TTC549 (cell line): ENCODE measurements at regions not wholly inside any gene's neighbourhood (a gene's known extent, or its start where the extent isn't known, plus 50 kb on each side); places are given as distances from the start of the nearest gene placed in this dataset.
"Not testable (repeated sequence)": the region's sequence is repeated elsewhere in the genome, so short reads cannot be mapped to it uniquely, and the experiment has no call there.

Experiments used
- FAIRE-seq: peaks from 2 replicates; lab custom pipeline; 2012; peaks lifted over from hg19 to GRCh38; lab: Jason Lieb, UNC

DNA sequence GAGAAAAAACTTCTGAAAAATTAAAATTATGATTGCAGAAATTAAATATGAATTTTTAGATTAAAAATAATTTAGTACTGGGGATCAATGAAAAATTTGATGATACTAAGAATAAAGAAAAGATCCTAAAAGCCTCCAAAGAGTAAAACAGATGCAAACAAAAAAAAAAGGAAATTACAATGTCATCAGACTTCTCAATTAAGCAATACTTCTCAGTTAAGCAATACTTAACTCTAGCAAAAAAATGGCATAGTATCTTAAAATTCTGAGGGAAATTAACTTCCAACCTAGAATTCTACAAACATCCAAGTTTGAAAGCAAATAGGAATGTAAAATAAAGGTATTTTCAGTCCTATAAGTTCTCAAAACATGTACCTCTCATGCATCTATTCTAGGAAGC is 141.2 kb upstream of the INTU start:
- FAIRE-seq, result no peak

- FAIRE-seq, result not testable (repeated sequence)
These were observed 135.9 kb upstream of the INTU start for GRCh38 chr4:127496875-127497274.

DNA sequence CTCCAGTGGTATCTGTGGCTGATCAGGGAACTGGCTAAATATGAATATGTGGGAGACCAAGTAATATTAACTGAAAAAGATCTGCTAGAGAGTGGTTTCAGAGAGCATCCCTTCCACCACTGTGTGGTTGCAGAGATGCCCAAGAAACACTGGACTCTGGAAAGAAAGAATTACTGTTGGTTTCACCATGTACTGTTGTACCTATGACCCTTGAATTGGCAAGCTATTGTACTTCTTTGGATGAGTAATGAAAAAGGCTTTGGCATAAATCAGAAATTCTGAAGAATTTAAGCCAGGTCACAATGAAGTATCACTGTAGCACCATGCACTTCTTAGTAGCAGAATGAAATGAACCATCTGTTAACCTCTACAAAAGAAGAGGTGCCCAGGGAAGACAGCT is 134.4 kb upstream of the INTU start:
- FAIRE-seq, result no peak

GRCh38 chr4:127500242-127500641 is 132.5 kb upstream of the INTU start:
- FAIRE-seq, result no peak

GRCh38 chr4:127501103-127501502 is 131.7 kb upstream of the INTU start:
- no peak for FAIRE-seq

GRCh38 chr4:127503111-127503510 is 129.6 kb upstream of the INTU start:
- FAIRE-seq, result no peak

DNA sequence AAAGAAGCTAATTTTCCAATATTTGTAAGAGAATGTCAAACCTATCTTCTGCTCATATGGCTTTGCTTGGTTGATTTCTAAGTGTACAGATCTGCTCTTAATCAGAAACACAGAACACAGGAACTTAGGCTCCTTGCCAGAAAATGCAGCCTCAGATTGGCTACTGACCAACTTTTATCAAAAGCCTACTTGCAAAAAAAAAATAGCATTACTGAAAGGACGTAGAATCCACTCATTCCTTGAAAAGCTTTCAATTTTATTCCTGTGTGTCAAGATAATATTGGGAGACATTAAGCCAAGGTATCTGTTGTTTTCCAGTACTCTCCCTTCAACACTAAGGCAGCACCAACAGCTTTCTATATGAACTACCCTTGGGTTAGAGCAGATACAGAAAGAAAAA is 127.6 kb upstream of the INTU start:
- no peak for FAIRE-seq

DNA sequence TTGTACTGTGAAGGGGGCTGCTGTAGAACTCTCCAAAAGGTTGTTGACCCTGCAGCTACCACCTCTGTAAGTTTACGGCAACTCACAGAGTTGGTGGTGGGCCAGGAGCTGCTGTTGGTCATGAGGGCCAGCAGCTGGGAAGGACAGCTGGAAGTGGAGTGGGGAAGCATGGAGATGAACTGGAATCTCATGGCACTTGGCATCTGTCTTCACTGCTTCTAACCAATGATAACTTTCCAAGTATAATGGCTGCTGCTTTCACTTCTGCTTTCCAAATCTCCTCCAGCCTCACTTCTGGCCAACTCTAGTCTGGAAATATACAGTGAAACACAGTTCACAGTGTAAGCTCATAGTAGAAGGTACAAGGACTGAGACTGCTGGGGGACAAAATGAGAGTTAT is 126.5 kb upstream of the INTU start:
- FAIRE-seq, result no peak

DNA sequence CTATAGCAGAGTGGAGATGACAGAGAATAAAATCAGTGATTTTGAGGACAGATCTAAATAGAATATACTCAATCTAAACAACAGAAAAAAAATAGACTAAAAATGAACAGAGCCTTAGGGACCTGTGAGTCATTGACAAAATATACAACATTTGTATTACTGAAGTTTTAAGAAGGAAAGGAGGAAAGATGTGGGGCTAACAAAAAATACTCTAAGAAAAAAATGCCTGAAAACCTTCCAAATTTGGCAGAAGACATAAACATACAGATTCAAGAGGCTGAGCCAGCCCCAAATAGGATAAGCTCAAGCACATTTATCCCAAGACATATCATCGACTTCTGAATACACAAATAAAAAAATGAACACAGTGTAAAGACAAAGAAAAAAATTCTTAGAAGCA is 123.6 kb upstream of the INTU start:
- no peak for FAIRE-seq

DNA sequence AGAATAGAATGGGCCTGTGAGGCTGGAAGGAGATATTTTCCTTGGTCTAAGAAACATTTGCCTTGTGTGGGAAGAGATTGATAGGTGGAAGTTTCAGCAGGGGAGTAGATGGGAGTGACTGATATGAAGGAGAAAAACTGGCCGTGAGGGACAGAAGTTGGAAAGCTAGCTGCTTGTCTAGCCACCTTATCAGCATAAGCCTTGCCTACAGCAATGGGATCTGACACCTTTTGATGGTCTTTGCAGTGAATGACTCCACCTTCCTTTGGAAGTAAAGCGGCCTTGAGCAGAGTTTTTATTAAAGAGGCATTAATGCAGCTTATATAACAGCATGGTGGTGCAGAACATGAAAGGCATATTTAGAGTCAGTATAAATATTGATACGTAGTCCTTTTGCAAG is 120.1 kb upstream of the INTU start:
- FAIRE-seq, result not testable (repeated sequence)

GRCh38 chr4:127515259-127515658 is 117.5 kb upstream of the INTU start:
- FAIRE-seq, result not testable (repeated sequence)

DNA sequence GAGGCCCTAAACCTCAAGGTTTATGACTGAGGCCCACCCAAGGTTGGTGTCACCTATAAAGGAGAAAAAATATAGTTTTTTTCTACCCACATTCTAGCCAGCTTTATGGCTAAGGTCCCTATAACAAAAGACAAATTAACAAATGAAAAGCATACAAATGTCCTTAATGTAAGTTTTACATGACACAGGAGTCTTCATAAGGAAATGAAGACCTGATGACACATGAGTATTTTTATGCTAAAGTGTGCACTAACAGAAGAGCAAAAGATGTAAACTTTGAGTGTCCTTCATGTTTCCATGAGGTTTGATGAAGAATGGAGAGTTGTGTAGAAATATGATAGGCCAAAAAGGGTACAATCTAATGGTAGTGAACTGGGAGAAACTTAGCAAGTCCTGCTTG is 114.7 kb upstream of the INTU start:
- FAIRE-seq, result no peak

DNA sequence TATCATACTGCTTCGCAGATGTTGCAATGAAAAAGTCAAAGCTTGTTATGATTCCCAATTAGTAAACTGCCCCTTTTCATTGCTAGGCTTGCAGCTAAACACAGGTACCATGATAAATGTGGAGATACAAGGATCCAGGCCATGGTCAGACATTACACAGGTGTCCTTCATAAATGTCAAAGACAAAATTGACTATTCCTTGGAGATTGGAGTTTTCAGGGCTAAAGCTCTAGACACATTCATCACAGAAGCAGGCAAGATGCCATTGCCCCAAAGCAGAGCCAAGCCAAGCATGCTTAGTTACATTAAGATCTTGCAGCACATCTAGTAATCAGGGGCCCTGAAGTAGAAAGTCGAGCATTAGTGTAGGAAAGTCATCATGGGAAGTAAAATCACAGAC is 111.3 kb upstream of the INTU start:
- no peak for FAIRE-seq

DNA sequence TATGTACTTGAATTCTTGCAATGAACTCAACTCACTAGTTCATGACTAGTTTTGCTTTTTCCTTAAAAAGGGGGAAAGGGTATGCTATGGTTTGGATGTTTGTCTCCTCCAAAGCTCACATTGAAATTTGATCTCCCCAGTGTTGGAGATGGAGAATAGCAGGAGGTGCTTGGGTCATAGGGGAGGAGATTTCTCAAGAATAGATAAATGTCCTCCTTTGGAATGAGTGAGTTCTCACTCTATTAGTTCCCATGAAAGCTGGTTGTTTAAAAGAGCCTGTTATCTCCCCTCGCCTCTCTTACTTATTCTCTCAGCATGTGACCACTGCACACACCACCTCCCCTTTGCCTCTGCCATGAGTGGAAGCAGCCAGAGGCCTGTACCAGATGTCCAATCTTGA is 109.4 kb upstream of the INTU start:
- FAIRE-seq, result no peak

DNA sequence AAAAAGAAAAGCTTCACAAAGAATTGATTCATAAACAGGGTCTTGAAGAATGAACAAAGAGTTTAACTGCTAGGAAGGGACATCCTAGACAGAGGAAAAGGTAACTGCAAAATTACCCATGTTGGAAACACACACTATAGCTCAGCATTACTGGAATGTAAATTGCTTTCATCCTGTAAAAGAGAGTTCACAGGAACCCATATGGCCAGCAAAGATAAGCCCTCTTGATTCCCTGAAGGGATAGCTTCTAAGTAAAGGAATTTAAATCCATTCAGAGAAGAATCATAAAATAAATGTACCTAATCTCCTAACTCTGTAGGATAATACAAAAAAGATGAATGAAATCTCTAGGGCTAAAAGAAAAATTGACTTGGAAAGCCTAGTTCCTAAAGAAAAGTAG is 107.1 kb upstream of the INTU start:
- FAIRE-seq, result no peak

- FAIRE-seq, result no peak
These were observed 104.5 kb upstream of the INTU start for GRCh38 chr4:127528302-127528701.

DNA sequence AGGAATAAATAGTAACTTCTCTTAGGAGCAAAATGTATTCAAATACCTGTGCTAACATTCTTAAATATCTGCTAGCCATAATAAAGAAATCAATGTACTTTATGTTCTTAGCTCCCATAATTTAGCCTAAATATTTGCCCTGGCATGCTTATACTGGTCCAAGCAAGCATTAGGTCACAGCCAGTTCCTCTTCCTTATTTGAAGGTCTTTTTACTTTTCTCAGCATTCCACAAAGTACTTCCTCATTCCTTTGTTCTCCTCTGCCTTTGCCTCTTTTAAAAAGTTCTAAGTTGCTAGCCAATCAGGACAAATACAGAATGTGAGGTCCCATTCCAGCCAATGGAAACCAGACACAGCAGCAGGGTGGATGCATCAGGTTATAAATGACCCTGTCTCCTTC is 102.9 kb upstream of the INTU start:
- not testable (repeated sequence) for FAIRE-seq

DNA sequence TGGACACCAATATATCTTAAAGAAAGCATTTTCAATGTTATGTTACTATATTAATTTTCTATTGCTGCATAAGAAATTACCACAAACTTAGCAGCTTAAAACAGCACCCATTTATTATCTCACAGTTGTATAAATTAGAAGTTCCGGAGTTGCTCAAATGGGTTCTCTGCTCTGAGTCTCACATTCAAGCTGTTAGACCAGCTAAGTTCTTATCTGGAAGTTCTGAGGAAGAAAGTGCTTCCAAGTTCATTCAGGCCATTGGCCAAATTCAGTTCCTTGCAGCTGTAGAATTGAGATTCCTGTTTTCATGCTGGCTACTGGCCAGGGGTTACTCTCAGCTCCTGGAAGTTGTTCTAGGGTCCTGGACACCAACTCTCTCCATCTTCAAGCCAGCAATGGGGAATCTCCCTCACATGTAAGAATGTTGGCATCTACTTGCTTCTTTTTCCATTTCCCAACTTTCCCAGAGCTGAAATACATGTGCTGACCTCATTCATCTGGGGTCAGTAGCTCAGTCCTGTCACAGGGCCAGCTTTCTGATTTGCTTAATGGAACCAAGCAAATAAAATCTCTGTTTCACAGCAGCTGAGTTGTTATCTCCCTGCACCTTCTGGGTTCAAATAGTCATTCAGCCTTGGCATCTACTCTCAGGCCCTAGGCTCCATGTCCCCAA is 99.6 kb upstream of the INTU start:
- FAIRE-seq, result no peak

GRCh38 chr4:127534041-127534825 is 98.5 kb upstream of the INTU start:
- no peak for FAIRE-seq

DNA sequence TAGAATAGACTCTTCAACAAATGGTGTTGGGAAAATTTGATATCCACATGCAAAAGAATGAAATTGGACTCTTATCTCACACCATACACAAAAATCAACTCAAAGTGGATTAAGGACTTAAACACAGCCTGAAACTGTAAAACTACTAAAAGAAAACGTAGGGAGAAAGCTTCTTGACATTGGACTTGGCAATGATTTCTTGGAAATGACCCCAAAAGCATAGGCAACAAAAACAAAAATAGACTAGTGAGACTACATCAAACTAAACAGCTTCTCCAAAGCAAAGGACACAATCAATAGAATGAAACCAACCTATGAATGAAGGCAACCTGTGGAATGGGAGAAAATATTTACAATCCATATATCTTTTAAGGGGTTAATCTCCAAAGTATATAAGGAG is 94.7 kb upstream of the INTU start:
- no peak for FAIRE-seq

DNA sequence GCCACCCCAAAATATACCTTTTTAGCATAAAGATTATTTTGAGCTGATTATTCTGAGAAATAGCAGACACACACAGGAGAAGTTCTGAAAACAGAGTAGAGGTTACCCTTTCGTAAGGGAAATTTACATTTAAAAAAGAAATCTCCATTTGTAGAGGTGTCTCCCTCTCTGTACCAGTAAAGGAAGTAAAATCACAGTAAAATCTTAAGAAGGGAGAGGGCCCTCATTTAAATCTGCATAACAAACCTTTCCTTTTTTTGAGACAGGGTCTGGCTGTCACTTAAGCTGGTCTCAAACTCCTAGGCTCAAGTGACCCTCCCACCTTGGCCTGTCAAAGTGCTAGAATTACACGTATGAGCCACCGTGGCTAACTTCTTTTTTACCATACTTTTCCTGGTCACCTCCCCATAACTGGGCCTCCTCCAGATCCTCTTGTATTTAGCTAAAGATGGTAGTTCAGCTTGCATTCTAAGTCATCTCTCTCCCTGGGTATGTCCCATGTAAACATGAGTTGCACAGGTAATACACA is 92.2 kb upstream of the INTU start:
- no peak for FAIRE-seq

GRCh38 chr4:127545271-127545670 is 87.5 kb upstream of the INTU start:
- no peak for FAIRE-seq

DNA sequence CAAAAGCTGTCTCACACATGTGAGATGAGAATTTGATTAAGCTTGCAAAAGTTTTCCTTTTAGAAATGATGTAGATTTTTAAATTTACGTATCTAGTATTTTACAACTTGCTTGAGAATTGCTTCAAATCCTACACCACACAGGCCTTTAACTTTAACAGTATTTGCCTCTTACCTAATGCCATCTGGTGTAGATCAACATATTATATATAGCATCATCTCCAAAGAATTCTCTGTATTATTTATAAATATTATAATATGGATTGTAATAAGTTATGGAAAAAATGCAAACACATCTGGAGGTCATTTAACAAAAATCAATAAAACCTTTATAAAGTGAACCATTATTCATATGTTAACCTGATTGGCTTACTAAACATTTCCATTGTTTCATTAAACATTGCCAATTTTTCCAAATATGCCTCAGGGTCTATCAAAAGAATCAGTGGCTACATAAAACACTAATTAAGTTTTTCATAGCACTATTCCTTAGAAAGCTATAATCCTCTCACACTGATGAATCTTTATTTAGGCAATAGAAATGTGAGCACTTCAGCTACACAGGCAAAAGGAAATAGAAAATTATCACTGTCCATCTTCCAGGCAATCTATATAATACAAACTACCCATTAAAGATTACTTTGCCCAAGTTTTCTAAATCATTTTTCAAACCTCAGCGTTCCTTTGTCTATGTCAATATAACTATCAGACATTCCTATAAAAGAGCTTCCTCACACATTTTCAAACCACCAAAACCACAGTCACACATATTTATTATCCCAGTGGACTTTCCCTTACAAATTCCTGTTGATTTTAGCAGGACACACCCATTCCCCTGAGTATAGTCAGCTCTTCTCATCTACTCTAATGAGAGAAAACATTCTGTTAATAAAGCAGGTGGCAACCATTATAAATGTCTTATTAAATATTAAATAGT is 83.5 kb upstream of the INTU start:
- FAIRE-seq, result no peak
